ENCODE measurements at regions not wholly inside any gene's neighbourhood (a gene's known extent, or its start where the extent isn't known, plus 50 kb on each side); places are given as distances from the start of the nearest gene placed in this dataset.

DNA sequence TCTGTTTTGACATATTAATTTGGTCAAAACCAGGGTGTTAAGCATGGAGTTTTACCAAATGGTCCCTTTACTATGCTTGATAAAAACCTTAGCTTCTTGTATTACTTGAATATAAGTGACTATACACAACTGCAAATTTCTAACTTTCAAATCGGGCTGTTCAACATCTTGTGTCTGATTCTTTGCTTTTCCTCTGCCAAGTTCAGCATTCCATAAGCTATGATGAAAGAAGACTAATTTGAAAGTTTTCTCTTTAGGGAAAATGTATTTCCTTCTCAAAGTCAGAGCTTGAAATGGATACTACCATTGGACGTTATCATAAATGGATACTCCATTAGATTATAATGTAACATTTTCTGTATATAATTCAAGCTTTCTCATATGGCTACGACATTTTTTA, 792.9 kb downstream of the EFNA5 start:
- TF ChIP-seq POLR2A (IDR thresholded peaks at IDR 0.05; ENCODE audit: borderline replicate concordance, extremely low read depth, insufficient read depth, insufficient read length) (no peak), TCF7L2 (IDR thresholded peaks at IDR 0.05; ENCODE audit: borderline replicate concordance, extremely low read depth, insufficient read depth, insufficient read length) (no peak)

Measured in HCT116 (cell line).